NCI-H2029 (cell line): ENCODE measurements at regions not wholly inside any gene's neighbourhood (a gene's known extent, or its start where the extent isn't known, plus 50 kb on each side); places are given as distances from the start of the nearest gene placed in this dataset.

Experiments used
- DNase-seq: peaks from one replicate; lab custom pipeline; 2025; lab: John Stamatoyannopoulos, UW

DNA sequence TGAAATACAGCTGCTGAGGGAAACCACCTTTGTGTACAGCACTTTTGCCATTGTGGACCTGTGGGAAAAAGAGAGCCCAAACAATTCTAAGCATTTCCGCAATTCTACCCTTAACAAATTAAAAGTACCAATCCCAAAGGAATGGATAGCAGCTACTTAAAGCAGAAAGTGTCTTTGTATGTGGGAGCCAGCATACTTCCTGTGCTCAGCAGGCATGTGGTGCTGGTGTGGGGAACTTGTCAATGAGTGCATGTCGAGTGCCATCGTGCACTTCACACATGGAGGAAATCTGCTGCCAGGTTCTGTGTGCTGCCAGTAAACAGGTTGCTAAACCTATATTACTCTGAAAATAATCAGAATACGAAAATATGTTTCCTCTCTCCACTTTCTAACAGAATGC is 399.0 kb downstream of the LRRC70 start:
- no peak for DNase-seq

DNA sequence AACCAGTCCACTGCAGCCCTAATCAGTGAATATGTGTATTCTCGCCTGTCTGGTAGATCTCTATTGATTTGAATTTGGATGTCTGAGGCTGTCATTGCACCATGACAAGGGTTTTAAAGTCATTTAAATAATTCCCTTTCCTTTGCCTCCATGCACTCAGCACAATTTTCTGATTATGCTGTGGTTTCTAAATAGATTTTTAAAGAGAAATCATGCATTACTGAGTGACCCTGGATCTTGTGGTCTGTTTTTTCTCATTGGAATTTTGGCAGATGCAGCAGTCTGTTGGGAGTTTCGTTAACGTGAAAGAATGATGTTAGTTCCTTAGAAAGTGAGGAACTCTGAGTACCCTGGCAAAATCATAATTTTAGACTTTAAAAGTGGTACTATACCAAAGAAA is 396.0 kb downstream of the LRRC70 start:
- no peak for DNase-seq

DNA sequence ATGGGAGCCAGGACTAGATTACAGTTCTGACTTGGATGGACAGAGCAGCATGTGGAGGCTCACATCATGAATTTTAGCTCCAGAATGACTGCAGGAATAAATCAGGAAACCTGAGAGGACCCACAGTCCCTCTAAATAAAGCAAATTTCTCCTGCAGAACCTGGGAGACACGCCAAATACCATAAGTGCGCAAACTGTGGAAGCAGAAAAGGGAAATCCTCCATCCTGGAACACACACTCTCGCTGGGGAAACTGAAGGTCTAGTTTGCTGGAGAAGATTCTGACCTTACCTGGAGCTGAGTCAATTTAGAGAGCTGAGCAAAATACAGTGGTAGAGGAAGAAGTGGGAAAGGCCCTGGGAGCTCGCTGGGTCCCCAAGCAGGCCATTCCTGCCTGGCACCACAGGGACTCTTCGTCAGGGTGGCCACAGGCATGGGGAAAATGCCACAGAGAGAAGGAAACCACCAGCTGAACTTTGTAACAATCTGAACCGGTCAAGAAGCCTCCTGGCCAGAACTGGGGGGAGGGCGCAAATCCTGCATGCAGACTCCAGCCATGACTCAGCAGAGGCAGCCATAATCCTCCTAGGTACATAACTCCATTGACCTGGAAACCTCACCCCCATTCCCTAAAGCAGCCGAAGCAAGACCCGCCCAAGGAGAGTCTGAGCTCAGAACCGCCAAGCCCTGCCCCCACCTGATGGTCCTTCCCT is 390.9 kb downstream of the LRRC70 start:
- DNase-seq = no peak

DNA sequence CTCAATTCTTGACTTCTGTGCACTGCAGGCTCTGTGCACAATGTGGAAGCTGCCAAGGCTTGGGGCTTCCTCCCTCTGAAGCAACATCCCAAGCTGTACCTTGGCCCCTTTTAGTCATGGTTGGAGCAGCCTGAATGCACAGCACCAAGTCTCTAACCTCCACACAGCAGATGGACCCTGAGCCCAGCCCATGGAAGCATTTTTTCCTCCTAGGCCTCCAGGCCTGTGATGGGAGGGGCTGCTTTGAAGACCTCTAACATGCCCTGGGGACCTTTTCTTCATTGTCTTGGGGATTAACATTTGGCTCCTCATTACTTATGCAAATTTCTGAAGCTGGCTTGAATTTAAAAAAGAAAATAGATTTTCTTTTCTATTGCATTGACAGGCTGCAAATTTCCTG is 385.8 kb downstream of the LRRC70 start:
- no peak for DNase-seq

DNA sequence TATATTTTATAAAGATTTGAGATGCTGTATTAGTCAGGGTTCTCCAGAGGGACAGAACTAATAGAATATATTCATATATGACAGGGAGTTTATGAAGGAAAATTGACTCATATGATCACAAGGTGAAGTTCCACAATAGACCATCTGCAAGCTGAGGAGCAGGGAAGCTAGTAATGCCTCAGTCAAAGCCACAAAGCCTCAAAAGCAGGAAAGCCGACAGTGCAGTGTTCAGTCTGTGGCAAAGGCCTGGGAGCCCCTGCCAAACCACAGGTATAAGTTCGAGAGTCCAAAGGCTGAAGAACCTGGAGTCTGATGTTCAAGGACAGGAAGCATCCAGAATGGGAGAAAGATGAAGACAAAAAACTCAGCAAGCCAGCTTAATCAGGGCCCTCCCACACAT is 382.2 kb downstream of the LRRC70 start:
- DNase-seq = no peak

DNA sequence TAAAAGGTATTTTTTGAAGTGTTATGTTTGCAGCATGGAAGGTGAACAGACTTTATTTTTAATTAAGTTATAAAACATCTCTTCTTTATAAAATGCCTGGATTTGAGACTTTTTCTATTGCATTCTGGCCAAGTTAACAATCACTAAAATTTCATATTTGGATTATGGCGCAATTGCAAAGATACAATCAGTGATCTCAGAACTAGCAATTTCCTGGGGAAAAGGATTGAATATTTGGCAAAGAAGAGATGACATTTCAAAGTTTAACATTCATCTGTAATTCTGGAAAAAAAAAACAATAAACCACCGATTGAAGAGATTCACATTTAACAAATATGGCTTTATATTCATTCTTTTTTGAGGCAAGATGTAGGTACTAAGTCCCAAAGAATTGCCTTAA is 378.0 kb downstream of the LRRC70 start:
- no peak for DNase-seq

DNA sequence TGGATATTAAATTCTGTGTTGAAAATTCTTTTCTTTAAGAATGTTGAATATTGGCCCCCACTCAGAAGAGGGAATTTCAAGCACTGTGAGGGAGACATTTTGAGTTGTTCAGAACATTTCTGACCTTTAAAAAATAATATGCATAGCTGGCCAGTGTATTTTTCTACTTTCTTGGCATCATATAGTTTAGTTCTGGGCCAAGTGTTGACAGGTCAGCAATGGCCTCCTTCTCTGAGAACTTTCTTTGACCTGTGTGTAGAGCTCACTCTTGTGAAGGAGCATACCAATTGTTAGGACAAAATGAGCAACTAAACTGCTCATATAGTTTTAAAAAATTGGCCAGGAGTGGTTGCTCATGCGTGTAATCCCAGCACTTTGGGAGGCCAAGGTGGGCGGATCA is 376.0 kb downstream of the LRRC70 start:
- no peak for DNase-seq

DNA sequence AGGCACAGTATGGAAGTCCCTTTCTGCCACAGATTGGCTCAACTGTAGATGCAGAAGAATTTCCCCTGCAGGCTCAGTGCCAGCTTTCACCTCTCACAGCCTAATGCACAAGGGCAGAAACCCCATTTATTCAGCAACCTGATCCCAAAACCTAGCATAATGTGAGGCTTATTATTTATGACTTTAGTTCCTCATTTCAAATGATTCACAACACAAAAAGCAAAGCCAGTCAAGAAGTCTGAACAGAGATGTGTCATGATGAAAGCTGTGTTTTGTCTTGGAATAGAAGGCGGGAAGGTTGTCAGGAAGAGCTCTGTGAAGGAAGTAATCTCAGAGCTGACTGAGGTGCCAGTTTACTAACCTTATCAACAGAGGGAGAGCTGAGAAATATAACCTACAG is 369.7 kb downstream of the LRRC70 start:
- DNase-seq = no peak

DNA sequence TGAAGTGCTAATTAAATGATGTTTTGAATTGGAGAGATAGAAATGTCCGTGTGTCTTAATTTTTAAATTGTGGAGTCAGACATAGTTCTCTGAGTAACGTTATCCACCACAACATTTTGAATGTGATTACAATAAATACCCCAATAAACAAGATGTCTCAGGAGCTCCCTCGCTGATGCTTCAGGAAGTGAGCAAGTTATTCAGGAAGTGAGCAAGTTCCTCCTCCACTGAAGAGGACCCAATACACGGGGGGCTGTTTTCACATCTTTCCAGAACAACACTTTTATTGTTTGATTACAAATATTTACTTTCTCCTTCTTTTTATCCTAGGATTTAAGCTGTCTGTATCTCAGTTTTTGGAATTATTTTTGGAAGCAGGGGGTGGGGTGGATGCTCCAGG is 363.8 kb downstream of the LRRC70 start:
- DNase-seq = no peak

DNA sequence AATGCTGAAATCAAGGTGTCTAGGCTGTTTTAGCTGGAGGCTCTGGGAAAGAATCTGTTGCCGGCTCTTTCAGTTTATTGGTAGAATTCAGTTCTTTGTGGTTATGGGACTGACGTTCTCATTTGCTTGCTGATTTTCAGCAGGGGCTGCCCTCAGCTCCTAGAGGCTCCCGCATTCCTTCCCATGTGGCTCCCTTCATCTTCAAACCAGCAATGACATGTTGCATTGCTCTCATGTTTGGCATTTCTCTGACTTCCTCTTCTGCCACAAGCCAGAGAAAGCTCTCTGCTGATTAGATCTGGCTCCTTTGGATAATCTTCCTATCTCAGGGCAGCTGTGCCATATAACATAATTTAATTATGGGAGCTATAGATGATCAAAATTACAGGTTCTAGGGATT is 360.3 kb downstream of the LRRC70 start:
- DNase-seq = no peak

DNA sequence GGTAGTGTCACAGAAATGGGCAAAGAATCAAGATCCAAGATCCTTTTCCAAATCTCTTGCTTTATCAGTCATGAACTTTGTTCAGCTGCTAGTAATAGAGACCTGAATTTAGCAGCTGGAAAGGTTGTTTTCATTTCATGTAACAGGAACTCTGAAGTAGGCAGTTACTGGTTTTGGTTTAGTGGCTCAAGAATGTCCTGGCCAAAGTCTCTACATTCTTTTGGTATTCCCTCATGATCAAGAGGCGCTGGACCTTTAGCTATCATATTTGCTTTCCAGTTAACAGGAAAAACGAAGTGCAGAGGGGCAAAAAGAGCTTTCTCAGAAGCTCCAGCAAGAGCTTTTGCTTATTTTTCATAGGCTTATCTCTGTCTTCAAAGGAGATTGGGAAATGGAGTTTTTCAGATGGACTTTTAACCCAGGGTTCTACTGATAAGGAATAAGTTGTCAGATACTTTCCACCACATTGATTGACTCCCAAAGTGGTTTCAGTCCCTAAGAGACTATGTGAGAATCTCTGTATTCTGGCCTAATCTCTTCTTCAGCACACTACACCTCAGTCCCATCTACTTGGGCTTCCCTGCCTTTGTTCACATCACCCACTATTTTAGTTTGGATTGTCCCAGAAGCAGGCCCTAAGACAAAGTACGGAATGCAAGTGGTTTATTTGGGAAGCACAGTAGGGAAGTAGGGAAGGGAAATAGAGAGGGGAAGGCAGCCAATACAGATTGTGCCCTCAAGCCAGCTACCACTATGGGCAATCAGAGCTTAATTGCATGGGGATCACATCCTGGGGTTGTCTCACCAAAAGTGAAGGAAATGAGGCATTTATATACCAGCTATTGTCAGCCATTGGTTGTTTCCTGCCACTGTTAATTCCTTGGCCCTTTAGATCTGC is 359.3 kb downstream of the LRRC70 start:
- DNase-seq = no peak

DNA sequence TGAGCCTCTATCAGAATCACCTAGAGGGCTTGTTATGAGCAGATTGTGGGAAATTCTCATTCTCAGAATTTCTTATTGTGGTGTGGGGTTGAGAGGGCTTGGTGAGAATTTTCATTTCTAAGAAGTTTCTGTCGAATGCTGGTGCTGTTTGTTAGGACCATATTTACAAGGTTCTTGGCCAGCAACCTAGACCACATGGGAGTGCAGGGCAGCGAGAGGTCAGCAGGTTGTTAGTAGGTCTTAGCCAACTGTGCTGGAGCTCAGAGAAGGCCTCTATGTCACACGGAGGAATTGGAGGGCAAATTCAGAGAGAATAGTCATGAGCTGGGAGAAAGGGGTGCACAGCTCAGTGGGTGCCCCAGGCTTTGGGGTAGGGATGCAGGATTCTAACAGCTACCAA is 357.0 kb downstream of the LRRC70 start:
- DNase-seq = no peak

DNA sequence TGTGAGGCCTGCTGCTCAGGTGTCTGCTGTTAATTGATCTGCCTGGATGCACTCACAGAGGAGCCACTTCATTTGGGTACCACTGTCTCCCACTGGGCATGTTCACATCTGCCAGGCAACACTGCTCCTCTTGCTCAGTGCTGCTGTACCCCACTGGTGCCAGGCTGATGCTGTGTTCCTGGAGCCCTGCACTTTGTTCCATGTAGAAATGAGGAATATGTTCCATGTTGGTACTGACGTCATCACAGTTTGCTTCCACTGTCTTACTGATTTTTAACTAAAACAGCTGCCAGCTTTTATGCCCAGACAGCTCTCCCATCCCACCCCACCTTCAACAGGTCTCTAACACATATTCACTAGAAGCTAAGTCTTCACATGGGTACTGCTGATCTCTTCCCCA is 355.7 kb downstream of the LRRC70 start:
- DNase-seq = no peak

DNA sequence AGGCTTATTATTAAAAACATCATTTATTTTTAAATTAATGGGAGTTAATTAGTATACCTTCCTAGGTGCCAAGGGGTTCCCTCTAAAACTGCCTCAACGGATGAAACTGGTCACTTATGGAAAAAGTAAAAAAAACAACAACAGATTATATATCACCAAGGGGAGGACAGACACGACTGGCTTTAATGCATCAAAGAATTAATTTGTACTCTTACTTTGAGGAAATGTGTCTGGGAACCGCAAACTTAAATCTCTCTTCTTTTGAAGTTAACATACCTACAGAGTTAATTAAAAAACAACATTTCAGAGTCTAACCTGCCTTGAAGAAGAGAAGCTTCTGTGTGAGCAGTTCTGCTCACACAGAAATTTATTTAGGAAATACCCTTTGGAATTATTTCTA is 354.6 kb downstream of the LRRC70 start:
- DNase-seq = no peak

DNA sequence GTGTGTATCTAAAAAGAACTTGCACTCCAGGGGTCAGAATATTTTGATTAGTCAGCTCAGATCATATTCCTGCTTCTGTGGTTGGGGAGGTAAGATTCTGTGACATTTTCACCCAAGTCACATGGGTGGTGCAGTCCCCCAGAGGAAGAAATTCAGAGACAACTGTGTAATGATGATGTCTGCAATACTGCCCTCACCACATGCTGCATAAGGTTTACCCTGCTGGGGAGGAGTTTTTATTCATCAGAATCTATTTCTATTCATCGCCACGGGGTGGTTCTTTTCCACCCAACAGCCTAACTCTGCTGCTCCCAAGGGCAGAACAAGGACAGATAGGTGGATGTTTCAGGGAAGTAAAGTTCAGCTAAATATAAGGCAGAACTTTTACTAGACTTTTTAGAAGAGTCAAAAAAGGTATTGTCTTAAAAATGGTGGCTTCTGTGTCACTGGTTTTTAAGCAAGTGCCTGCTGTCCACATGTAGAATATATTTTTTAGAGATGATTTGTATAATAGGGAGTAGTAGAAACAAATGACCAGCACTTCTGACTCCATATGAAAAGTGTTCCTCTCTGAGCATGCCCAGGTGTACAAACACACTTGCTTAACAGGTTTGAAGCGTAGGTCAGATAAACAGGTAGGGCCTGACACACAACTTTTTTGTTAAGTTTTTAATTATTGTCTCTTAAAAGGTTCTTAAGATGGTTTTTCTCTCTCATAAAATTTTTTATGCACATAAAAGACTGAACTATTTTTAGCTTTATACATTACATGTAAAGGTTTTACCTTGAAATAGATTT is 352.7 kb downstream of the LRRC70 start:
- DNase-seq = no peak

DNA sequence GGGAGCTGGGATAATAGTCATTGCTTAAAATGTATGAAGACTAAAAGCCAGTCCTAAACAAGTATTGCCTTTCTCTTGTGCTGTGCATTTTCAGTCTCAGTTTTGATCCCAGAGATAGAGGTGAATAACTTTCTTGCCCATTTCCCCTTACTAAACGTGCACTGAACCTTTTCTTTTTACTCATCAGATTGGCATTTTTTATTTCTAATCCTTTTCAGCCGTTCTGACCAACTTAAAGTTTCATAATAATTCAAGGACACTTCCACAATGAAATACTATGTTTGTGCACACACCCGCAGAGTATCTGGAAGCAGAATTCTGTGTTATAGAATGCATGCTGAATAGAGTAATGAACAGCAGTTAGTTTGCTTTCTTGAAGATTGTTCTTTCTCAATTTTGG is 343.6 kb downstream of the LRRC70 start:
- no peak for DNase-seq

DNA sequence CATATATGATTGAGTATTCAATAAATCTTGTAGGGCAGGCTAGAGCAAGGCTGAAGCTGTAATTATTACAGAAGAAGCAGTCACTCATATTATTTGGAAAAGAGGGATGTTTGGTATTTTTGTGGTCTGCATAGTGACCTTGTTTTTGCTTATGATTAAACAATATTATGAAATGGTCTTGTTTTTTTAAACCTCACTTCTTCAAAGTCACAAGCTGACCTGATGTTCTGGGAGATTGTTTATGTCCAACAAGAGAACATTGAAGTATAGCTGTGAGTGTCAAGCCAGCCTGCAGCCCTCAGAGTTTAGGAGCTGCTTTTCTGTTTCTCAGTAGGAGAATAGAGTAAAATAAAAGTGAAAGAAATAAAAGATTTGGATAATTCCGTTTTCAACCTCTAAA is 342.2 kb downstream of the LRRC70 start:
- no peak for DNase-seq

DNA sequence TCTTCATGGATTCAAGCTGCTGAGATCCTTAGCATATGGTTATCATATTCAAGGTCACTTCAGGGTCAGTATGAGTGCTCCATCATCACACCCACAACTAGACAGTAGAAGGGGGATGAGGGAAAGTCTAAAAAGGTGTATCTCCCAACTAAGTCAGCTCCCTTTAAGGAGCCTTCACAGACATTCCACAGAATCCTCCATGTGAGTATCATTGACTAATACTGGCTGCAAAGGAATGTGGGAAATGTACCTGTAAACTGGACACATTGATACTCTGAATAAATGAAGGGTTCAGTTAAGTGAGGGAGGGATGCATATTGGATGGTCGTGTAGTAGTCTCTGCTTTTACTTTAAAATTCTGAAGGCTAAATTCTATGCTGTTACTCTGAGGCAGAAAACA is 330.7 kb downstream of the LRRC70 start:
- no peak for DNase-seq

DNA sequence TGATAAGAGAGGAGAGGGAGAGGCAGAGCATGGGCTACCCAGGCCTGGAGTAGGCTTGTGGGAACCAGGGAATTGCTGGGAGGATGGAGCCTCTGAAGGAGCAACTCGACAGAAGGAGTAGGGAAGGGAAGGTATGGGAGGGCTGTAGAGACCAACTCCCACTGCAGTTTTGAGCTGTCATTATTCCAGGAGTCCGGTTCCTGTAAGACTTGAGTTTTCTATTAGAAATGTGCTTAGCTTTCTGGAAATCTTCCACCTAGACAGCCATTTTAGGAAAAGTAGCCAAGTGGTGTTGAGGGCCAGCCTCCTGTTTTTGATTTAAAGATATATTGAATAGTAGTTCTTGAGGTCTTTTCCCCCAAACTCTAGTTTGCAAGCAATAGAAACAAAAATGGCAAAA is 323.5 kb downstream of the LRRC70 start:
- no peak for DNase-seq

DNA sequence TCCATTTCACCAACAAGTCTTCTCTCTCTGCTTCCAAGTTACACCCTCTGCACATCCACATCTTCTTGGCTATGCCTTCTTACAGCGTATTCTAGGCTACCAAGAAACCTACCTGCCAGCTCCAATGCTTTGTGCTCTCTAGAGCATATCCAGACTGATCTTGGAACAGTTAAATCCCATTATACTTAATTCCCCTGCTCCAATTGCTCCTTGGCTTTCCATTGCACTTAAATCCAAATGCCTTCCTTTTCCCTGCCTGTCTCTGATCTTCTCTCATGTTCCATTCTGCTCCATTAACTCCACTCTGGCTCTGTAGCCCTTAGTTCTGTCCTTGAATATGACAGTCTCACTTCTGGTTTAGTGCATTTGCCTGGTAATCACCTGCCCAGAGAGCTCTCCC is 322.4 kb downstream of the LRRC70 start:
- DNase-seq = no peak

DNA sequence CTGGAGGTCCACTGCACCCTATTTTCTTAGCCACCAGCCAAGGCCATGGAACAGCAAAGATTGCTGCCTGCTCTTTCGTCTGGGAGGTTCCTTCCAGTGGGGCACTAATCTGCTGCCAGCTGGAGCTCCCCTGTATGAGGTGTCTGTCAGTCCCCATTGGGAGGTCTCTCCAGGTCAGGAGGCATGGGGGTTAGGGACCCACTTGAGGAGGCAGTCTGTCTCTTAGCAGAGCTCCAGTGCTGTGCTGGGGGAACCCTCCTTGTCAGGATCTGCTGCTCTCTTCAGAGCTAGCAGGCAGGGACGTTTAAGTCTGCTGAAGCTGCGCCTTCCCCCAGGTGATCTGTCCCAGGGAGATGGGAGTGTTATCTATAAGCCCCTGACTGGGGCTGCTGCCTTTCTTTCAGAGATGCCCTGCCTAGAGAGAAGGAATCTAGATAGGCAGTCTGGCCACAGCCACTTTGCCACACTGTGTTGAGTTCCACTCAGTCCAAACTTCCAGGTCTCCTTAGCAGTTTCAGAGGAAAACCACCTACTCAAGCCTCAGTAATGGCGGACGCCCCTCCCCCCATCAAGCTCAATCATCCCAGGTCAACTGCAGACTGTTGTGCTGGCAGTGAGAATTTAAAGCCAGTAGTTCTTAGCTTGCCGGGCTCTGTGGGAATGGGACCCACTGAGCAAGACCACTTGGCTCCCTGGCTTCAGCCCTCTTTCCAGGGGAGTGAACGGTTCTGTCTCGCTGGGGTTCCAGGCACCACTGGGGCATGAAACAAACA is 317.7 kb downstream of the LRRC70 start:
- no peak for DNase-seq
